HG03064 (cell line): ENCODE measurements at regions not wholly inside any gene's neighbourhood (a gene's known extent, or its start where the extent isn't known, plus 50 kb on each side); places are given as distances from the start of the nearest gene placed in this dataset.
"Not testable (repeated sequence)": the region's sequence is repeated elsewhere in the genome, so short reads cannot be mapped to it uniquely, and the experiment has no call there.

Experiments
- ATAC-seq: cut with Tn5 transposase; IDR thresholded peaks from one replicate; pipeline ENCODE4 v1.9.1; 2021; ENCODE audit warnings: low read depth; ENCODE audit not compliant: unreplicated experiment

GRCh38 chr2:34806396-34806795, 1207.3 kb upstream of the FAM98A start:
- no peak for ATAC-seq

GRCh38 chr2:34799556-34799955, 1200.5 kb upstream of the FAM98A start:
- no peak for ATAC-seq

GRCh38 chr2:34795586-34795985, 1196.5 kb upstream of the FAM98A start:
- ATAC-seq = not testable (repeated sequence)

GRCh38 chr2:34789169-34789568, 1190.1 kb upstream of the FAM98A start:
- ATAC-seq = no peak

- no peak for ATAC-seq
These were observed 1188.2 kb upstream of the FAM98A start for GRCh38 chr2:34787341-34787740.

- ATAC-seq = no peak
These were observed 1186.2 kb upstream of the FAM98A start for GRCh38 chr2:34785206-34785785.

- no peak for ATAC-seq
These were observed 1185.6 kb upstream of the FAM98A start for GRCh38 chr2:34784701-34785100.

- ATAC-seq = not testable (repeated sequence)
These were observed 1151.6 kb upstream of the FAM98A start for GRCh38 chr2:34750742-34751141.

- no peak for ATAC-seq
These were observed 1148.5 kb upstream of the FAM98A start for GRCh38 chr2:34747643-34748042.

GRCh38 chr2:34738691-34739090, 1139.6 kb upstream of the FAM98A start:
- no peak for ATAC-seq

- no peak for ATAC-seq
These were observed 1138.0 kb upstream of the FAM98A start for GRCh38 chr2:34737146-34737545.

GRCh38 chr2:34736482-34736881, 1137.4 kb upstream of the FAM98A start:
- ATAC-seq = no peak

- ATAC-seq = no peak
These were observed 1135.6 kb upstream of the FAM98A start for GRCh38 chr2:34734662-34735061.

GRCh38 chr2:34734042-34734441, 1134.9 kb upstream of the FAM98A start:
- ATAC-seq = no peak

- no peak for ATAC-seq
These were observed 1132.2 kb upstream of the FAM98A start for GRCh38 chr2:34731292-34731691.

GRCh38 chr2:34729845-34730244, 1130.7 kb upstream of the FAM98A start:
- no peak for ATAC-seq

GRCh38 chr2:34724107-34724506, 1125.0 kb upstream of the FAM98A start:
- no peak for ATAC-seq

GRCh38 chr2:34723683-34724082, 1124.6 kb upstream of the FAM98A start:
- ATAC-seq = no peak

- ATAC-seq = no peak
These were observed 1120.1 kb upstream of the FAM98A start for GRCh38 chr2:34719206-34719605.

GRCh38 chr2:34705551-34706247, 1106.6 kb upstream of the FAM98A start:
- no peak for ATAC-seq

- no peak for ATAC-seq
These were observed 1104.2 kb upstream of the FAM98A start for GRCh38 chr2:34703292-34703691.

GRCh38 chr2:34702391-34702790, 1103.3 kb upstream of the FAM98A start:
- ATAC-seq = not testable (repeated sequence)
